ENCODE measurements at regions not wholly inside any gene's neighbourhood (a gene's known extent, or its start where the extent isn't known, plus 50 kb on each side); places are given as distances from the start of the nearest gene placed in this dataset.
A peak's percentile ranks its signal among the peaks of the same experiment; 100 is the strongest.

DNA sequence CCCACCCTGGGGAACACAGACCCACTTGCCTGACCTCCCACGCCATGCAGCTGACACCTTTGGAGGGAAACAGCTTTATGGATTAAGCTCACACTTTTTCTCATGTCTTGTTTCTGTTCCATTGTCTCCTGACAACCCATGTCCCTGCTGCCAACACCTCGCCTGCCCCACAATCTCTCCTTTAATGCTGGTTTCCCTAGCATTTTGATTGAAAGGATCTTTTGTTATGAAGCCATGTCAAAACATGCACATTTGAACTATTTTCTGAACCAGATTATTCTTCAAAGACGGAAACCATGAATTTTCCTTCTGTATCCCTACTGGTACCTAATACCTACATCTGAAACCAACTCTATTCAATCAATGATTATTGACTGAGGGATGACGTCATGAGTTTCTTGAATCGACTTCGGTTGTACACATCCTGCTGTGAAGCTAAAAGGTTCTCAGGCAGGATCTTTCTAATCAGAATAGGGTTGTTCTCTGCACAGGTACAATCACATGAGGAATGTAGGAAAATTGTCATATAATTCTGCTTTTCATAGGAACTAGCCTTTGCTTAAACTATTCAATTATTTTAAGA is 106.2 kb upstream of the NEBL start:
- H3K27me3 ChIP-seq (replicated peaks in 1 of 4; ENCODE audit: control insufficient read depth in 3 of 4, extremely low read depth in 1 of 4, insufficient read depth in 3 of 4, low read length in 3 of 4) = no peaks in the 10 kb centered on the region
- no peak overlapping the region for H3K23ac ChIP-seq (ENCODE audit: insufficient read length)
- DNase-seq (ENCODE audit: low read depth in 1 of 2, low spot score in 2 of 2) = no peak
- H4K5ac ChIP-seq (ENCODE audit: insufficient read length, low read depth, low read length) = no peak overlapping the region
- H4K8ac ChIP-seq (ENCODE audit: extremely low read depth, insufficient read depth, low read length) = no peak overlapping the region
- H3K23me2 ChIP-seq (ENCODE audit: low read depth, low read length) = no peaks in the 10 kb centered on the region
- no peaks in the 10 kb centered on the region for H3K36me3 ChIP-seq (ENCODE audit: control insufficient read depth in 2 of 4, insufficient read depth in 4 of 4, low read length in 3 of 4)
- H4K20me1 ChIP-seq (replicated peaks in 1 of 2; ENCODE audit: control insufficient read depth in 1 of 2, insufficient read depth in 2 of 2, low read length in 2 of 2) = no peaks in the 10 kb centered on the region
- H3K4me2 ChIP-seq (ENCODE audit: insufficient read depth in 1 of 2, low read depth in 2 of 2, low read length in 2 of 2) = no peak overlapping the region
- no peak overlapping the region for H2AFZ ChIP-seq (ENCODE audit: low read length)
- no peak overlapping the region for H3K4me3 ChIP-seq (ENCODE audit: extremely low read depth in 1 of 4, insufficient read depth in 2 of 4, low read depth in 3 of 4, low read length in 4 of 4)
- H3K79me1 ChIP-seq (ENCODE audit: low read depth, low read length) = no peaks in the 10 kb centered on the region
- no peak overlapping the region for H3K56ac ChIP-seq (replicated peaks; ENCODE audit: insufficient read length, low read depth, low read length)
- no peak overlapping the region for H2BK120ac ChIP-seq (replicated peaks; ENCODE audit: low read depth, low read length)
- H3K27ac ChIP-seq (ENCODE audit: low read depth, low read length) = no peak overlapping the region
- H3K18ac ChIP-seq (ENCODE audit: extremely low read depth, low read length) = no peak overlapping the region
- H3K4ac ChIP-seq (replicated peaks; ENCODE audit: insufficient read length, low read depth, low read length) = no peak overlapping the region
- FAIRE-seq = peak; percentile 19
- no peak overlapping the region for H3K14ac ChIP-seq (ENCODE audit: insufficient read length)
- H4K91ac ChIP-seq (replicated peaks; ENCODE audit: insufficient read length, low read length) = no peak overlapping the region
- H2BK20ac ChIP-seq (ENCODE audit: low read length) = no peak overlapping the region
- H3K4me1 ChIP-seq (replicated peaks in 1 of 4; ENCODE audit: control insufficient read depth in 3 of 4, insufficient read depth in 4 of 4, low read length in 3 of 4) = no peaks in the 10 kb centered on the region
- H3K9ac ChIP-seq (replicated peaks in 1 of 4; ENCODE audit: extremely low read depth in 1 of 4, low read depth in 3 of 4, low read length in 3 of 4) = no peak overlapping the region
- H2AK5ac ChIP-seq (ENCODE audit: low read depth, low read length) = no peak overlapping the region
- WGBS, 2 experiments (ENCODE audit: extremely low coverage in 1 of 2, insufficient coverage in 1 of 2, insufficient read length in 1 of 2, insufficient replicate concordance in 2 of 2, low coverage in 1 of 2, low lambda C conversion rate in 2 of 2, missing lambda C conversion rate in 1 of 2) = 86% methylated on average over 6 of the region's 6 CpGs; no CpG with 5 or more reads in 1 of the 2 experiments
- H3K9me3 ChIP-seq (ENCODE audit: insufficient read depth in 2 of 2, low read depth in 1 of 2, low read length in 1 of 2) = no peaks in the 10 kb centered on the region
- H3K79me2 ChIP-seq (ENCODE audit: control insufficient read depth in 1 of 2, insufficient read depth in 2 of 2, low read length in 2 of 2) = no peaks in the 10 kb centered on the region
- H2BK12ac ChIP-seq (ENCODE audit: low read depth, low read length) = no peak overlapping the region
- no peak overlapping the region for H2BK5ac ChIP-seq (ENCODE audit: low read depth, low read length)
- no peak overlapping the region for H2BK15ac ChIP-seq (ENCODE audit: low read length)
- TF ChIP-seq TCF12 (IDR thresholded peaks at IDR 0.05; ENCODE audit: low read depth, low read length) = no peak
- POLR2A ChIA-PET (ENCODE audit: partially characterized antibody) = interaction anchor here (0.6 kb wide), 1 partner anchor 170 kb away, joined by 4 read pairs; no protein-coding TSS in a partner anchor
- CTCF ChIA-PET (ENCODE audit: partially characterized antibody) = interaction anchor here (1.0 kb wide), 1 partner anchor 19 kb away, joined by 3 read pairs; no protein-coding TSS in a partner anchor
